Neural cell (in vitro differentiated cells): ENCODE measurements at regions not wholly inside any gene's neighbourhood (a gene's known extent, or its start where the extent isn't known, plus 50 kb on each side); places are given as distances from the start of the nearest gene placed in this dataset.

Experiments used
- CTCF ChIP-seq: fragments of 450-650 bp; IDR thresholded peaks from 2 replicates; pipeline ENCODE4 v1.5.1; 2014; ENCODE audit warnings: antibody characterized with exemption, mild to moderate bottlenecking, moderate library complexity; ENCODE audit not compliant: poor library complexity, severe bottlenecking
- EP300 ChIP-seq: fragments of 450-650 bp; conservative IDR thresholded peaks from 2 replicates; pipeline ENCODE4 v1.6.1; 2014; ENCODE audit warnings: antibody characterized with exemption, mild to moderate bottlenecking, moderate library complexity; ENCODE audit not compliant: poor library complexity, severe bottlenecking
- EZH2 ChIP-seq: fragments of 200-600, 300-800 bp; shearing (Covaris generic), sonication (generic); IDR thresholded peaks from 2 replicates; pipeline ENCODE4 v1.6.1; 2014; ENCODE audit warnings: antibody characterized with exemption, low read length, borderline replicate concordance, mild to moderate bottlenecking; ENCODE audit not compliant: insufficient read depth, poor library complexity, severe bottlenecking
- POLR2AphosphoS5 ChIP-seq: IDR thresholded peaks from 2 replicates; pipeline ENCODE4 v1.6.1; 2012
- RAD21 ChIP-seq: fragments of 450-650 bp; conservative IDR thresholded peaks from 2 replicates; pipeline ENCODE4 v1.6.1; 2014; ENCODE audit warnings: antibody characterized with exemption, mild to moderate bottlenecking, moderate library complexity
- SMC3 ChIP-seq: fragments of 450-650 bp; conservative IDR thresholded peaks from 2 replicates; pipeline ENCODE4 v1.6.1; 2014; ENCODE audit warnings: antibody characterized with exemption, mild to moderate bottlenecking, moderate library complexity; ENCODE audit not compliant: poor library complexity
- TAF1 ChIP-seq: IDR thresholded peaks from 2 replicates; pipeline ENCODE4 v1.6.1; 2012; ENCODE audit warnings: low read depth

- TF ChIP-seq CTCF (no peak), TAF1 (no peak), POLR2AphosphoS5 (no peak), EZH2 (no peak), RAD21 (no peak), EP300 (no peak), SMC3 (no peak)
Measured at GRCh38 chr9:20186823-20187222, 398.0 kb upstream of the SLC24A2 start.
